ENCODE measurements at regions not wholly inside any gene's neighbourhood (a gene's known extent, or its start where the extent isn't known, plus 50 kb on each side); places are given as distances from the start of the nearest gene placed in this dataset.

DNA sequence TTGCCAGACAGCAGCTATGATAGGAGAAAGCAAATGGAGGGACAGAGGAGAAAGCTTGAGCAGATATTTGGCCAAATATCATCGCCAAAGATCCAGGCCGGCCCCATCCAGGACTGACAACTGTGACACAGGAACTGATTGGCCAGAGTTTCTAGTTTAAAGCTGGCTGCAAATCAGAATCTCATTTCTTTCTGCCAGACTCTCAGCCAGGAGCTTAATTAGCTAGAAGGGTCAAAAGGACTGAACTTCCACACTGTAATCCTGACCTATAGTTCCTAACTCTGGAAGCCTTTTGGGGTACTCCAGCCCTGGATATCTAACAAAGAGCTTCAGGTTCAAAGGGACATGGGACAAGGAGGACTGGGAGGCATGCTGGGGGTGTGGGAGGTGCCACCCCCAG is 106.7 kb upstream of the GNG12 start:
- CTCF ChIA-PET = no interaction called here
- Mint-ChIP-seq H3K9me3 (no peaks in the 10 kb centered on the region), H3K4me3 (no peak overlapping the region), H3K4me1 (no peaks in the 10 kb centered on the region), H3K36me3 (ENCODE audit: low read depth) (no peaks in the 10 kb centered on the region), H3K27me3 (no peaks in the 10 kb centered on the region), H3K27ac (no peak overlapping the region)
- DNase-seq = no peak
- POLR2A ChIA-PET = no interaction called here

DNA sequence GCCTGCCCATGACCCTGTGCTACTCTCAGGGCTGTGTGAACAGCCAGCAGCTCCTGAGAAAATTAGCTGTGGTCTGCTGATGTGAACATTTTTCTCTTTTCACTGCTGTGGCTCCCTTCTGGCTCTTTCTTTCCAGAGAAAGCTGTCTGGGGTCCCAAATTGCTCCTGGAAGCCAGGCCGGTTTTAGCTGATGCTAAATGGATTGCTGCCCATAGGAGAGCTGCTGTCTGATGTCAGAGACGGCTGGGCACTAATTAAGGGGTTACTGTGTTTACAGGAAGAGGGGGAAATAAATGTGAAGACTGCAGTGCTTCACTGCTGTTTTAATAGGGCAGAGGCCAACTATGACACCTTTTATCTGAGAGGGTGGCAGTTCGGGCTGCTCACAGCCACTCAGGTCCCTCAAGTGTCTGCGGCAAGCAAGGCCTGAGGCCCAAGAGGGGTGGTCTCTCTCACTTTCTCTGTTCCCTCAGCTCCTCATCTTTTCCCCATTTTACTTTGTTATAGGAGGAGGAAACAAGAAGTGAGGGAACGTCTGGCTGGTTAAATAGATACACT is 106.0 kb upstream of the GNG12 start:
- H3K27ac Mint-ChIP-seq = no peak overlapping the region
- no peak for DNase-seq
- POLR2A ChIA-PET = no interaction called here
- H3K27me3 Mint-ChIP-seq = no peaks in the 10 kb centered on the region
- no peaks in the 10 kb centered on the region for H3K36me3 Mint-ChIP-seq (ENCODE audit: low read depth)
- H3K4me3 Mint-ChIP-seq = no peak overlapping the region
- H3K4me1 Mint-ChIP-seq = no peaks in the 10 kb centered on the region
- H3K9me3 Mint-ChIP-seq = no peaks in the 10 kb centered on the region
- CTCF ChIA-PET = no interaction called here

DNA sequence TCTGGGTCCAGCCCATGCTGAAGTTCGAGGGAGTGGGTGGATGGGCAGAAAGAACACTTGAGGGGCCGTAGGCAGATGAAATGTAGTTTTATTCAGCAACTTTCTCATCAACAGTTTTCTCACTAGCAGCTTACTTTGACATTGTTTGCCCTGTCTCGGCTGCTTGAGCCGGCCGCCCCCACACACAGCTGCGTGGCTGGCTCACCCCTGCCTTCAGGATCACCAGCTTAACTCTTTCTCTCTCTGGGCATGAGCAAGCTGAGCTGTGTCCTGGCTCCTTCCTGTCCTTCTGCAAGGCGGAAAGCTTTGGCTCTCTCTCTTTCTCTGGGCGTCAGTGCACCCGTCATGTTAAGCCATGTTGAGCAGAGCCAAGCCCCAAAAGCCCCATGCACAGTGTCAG is 104.4 kb upstream of the GNG12 start:
- POLR2A ChIA-PET = no interaction called here
- no peaks in the 10 kb centered on the region for H3K4me1 Mint-ChIP-seq
- H3K36me3 Mint-ChIP-seq (ENCODE audit: low read depth) = no peaks in the 10 kb centered on the region
- no peak for DNase-seq
- CTCF ChIA-PET = no interaction called here
- H3K27me3 Mint-ChIP-seq = no peaks in the 10 kb centered on the region
- H3K9me3 Mint-ChIP-seq = no peaks in the 10 kb centered on the region
- H3K27ac Mint-ChIP-seq = no peak overlapping the region
- no peak overlapping the region for H3K4me3 Mint-ChIP-seq

DNA sequence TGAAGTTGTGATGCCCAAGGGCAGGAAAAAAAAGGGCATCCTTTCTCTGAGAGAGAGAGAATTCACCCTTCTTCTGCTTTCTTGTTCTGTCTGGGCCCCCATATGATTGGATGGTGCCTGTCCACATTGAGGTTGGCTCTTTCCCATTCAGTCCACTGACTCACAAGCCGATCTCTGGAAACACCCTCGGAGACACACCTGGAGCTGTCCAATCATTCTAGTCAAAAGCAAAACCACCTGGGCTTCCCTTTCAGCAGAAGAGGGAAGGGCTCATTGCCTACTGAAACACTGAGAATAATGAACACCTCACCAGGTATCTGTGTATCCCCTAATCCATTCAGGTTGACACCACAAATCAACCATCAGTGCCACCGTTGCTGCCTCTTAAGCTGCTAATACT is 103.7 kb upstream of the GNG12 start:
- H3K27ac Mint-ChIP-seq = no peak overlapping the region
- no peaks in the 10 kb centered on the region for H3K4me1 Mint-ChIP-seq
- CTCF ChIA-PET = no interaction called here
- H3K9me3 Mint-ChIP-seq = no peaks in the 10 kb centered on the region
- H3K27me3 Mint-ChIP-seq = no peaks in the 10 kb centered on the region
- POLR2A ChIA-PET = no interaction called here
- no peaks in the 10 kb centered on the region for H3K36me3 Mint-ChIP-seq (ENCODE audit: low read depth)
- no peak for DNase-seq
- no peak overlapping the region for H3K4me3 Mint-ChIP-seq

DNA sequence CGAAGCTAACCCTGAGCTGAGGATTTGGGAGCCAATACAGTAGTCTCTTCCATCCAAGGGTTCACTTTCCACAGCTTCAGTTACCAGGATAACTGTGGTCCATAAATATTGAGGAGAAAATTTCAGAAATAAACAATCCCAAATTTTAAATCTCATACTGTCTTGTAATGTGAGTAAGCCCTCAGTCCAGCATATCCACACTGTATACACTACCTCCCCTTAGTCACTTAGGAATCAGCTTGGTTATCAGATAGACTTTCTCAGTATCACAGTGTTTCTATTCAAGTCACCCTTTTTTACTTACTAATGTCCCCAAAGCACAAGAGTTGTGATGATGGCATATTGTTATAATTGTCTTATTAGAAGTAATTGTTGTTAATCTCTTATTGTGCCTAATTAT is 102.3 kb upstream of the GNG12 start:
- ChIA-PET CTCF (no interaction called here), POLR2A (no interaction called here)
- Mint-ChIP-seq H3K4me3 (no peak overlapping the region), H3K27ac (no peak overlapping the region), H3K36me3 (ENCODE audit: low read depth) (no peaks in the 10 kb centered on the region), H3K4me1 (no peaks in the 10 kb centered on the region), H3K27me3 (peaks cover 3% of the 10 kb centered on the region), H3K9me3 (no peaks in the 10 kb centered on the region)
- DNase-seq = no peak

DNA sequence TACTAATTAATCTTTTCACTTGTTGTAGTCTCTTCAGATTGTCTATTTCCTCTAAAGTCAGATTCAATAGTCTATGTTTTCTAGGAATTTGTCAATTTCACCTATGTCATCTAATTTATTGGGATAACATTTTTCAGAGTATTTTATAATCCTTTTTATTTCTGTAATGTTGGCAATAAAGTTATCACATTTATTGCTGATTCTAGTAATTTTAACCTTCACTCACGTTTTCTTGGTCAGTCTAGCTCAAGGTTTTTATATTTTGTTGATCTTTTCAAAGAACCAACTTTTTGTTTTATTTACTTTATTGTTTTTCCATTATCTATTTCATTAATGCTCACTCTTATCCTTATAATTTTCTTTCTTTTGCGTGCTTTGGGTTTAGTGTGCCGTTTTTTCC is 97.9 kb upstream of the GNG12 start:
- no peaks in the 10 kb centered on the region for H3K36me3 Mint-ChIP-seq (ENCODE audit: low read depth)
- H3K4me3 Mint-ChIP-seq = no peak overlapping the region
- peaks cover 7% of the 10 kb centered on the region for H3K27me3 Mint-ChIP-seq
- ChIA-PET POLR2A (no interaction called here), CTCF (no interaction called here)
- H3K27ac Mint-ChIP-seq = no peak overlapping the region
- no peaks in the 10 kb centered on the region for H3K4me1 Mint-ChIP-seq
- DNase-seq = no peak
- H3K9me3 Mint-ChIP-seq = no peaks in the 10 kb centered on the region

DNA sequence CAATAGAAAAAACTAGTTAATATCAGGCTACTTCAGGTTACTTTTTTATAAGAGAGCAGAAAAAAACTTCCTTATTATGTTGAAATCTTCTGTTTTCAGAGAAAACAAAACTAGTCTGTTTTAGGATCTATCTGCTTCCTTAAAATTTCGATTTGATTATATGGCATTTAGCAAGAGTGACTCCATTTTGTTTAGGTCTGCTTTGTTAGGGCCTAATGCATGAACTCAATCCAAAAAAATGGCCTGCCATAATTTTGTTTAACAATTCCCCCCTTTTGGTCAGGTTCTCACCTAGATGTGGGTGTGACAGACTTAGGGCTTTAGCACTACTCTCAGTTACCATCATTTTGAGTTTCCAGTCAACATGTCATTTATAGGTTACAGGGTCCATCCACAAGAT is 89.8 kb upstream of the GNG12 start:
- Mint-ChIP-seq H3K4me1 (no peaks in the 10 kb centered on the region), H3K36me3 (ENCODE audit: low read depth) (no peaks in the 10 kb centered on the region), H3K4me3 (no peak overlapping the region), H3K9me3 (no peaks in the 10 kb centered on the region), H3K27ac (no peak overlapping the region), H3K27me3 (peaks cover 2% of the 10 kb centered on the region)
- no peak for DNase-seq
- ChIA-PET CTCF (interaction anchor here (0.6 kb wide), 1 partner anchor 194 kb away, joined by 3 read pairs; no protein-coding TSS in a partner anchor), POLR2A (no interaction called here)

DNA sequence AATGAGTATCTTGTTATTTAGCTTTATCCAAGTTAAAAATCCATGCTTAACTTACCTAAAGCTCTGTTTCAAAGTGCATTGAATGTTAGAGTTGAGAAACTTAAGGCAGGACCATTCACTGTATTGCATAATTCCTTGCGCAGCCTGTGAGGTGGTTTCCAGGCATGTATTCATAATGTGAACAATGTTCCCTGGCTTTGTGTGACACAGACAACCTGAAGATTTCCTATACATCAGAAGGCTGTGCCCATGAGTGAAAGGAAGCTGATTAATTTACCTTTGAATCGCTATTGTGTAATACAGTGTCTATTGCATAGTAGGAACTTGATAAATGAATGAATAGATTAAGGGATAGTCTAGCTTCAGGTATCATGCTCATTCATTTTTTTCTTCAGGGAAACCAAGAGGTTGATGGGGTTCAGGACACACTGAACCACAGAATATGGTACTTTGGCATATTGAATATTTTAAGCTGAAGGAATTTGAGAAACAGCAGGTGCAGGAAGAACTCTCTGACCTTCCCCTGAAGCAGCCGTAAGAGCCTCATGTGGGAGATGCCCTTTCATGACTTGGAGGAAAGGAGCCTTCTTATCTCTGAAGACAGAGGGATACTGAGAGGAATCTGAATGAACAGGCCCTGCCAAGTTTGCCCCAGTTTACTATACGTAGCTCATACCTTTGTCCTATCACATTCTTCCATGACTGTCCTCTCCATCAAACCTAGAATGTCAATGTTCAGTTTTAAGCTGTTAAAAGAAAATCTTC is 88.6 kb upstream of the GNG12 start:
- no peaks in the 10 kb centered on the region for H3K9me3 Mint-ChIP-seq
- no peaks in the 10 kb centered on the region for H3K36me3 Mint-ChIP-seq (ENCODE audit: low read depth)

DNA sequence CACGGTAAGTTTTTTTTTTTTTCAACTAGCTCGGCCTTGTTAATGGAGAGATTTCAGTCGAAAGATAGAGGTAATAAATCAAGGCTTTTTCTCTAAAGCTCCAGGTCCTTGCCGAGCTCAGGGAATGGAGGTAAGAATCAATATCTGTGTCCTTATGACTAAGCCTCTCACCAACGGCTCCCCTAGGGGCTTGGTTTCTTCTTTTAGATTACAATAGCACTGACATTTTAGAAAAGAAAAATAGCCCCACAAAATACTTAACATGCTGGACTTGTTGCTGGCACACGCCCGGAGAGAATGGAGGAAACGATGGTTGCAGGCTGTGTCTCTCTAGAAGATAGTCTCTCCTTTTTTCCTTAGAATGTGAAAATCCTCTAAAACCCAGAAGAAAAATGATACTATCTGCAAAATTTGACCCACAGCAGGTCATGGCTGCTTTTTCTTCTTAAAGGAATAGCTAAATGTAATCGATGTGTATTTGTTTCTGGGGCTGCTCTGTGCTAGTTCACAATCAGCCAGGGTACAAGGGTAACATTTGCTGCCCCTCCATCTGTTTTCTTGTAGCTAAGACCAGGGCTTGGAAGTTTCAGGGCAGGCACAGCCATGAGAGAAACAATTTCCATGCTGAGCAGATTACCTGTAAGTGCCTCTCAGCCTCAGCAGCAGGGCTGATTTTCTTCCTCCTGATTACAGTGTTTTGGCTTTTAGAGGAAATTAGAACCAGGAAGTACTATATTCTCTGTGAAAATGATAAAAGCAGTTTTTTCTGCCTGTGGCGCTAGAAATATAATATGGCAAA is 86.2 kb upstream of the GNG12 start:
- ChIA-PET POLR2A (interaction anchor here (0.6 kb wide), 1 partner anchor 12 kb away, joined by 3 read pairs; no protein-coding TSS in a partner anchor), CTCF (no interaction called here)
- H3K4me1 Mint-ChIP-seq = no peaks in the 10 kb centered on the region
- H3K9me3 Mint-ChIP-seq = no peaks in the 10 kb centered on the region
- H3K27ac Mint-ChIP-seq = no peak overlapping the region
- no peaks in the 10 kb centered on the region for H3K27me3 Mint-ChIP-seq
- DNase-seq = no peak
- H3K36me3 Mint-ChIP-seq (ENCODE audit: low read depth) = no peaks in the 10 kb centered on the region
- H3K4me3 Mint-ChIP-seq = no peak overlapping the region

More for the DNA sequence above, 88.6 kb upstream of the GNG12 start:
- no peak overlapping the region for H3K4me3 Mint-ChIP-seq
- ChIA-PET POLR2A (no interaction called here), CTCF (no interaction called here)
- H3K27ac Mint-ChIP-seq = no peak overlapping the region
- H3K4me1 Mint-ChIP-seq = no peaks in the 10 kb centered on the region
- no peaks in the 10 kb centered on the region for H3K27me3 Mint-ChIP-seq
- no peak for DNase-seq

DNA sequence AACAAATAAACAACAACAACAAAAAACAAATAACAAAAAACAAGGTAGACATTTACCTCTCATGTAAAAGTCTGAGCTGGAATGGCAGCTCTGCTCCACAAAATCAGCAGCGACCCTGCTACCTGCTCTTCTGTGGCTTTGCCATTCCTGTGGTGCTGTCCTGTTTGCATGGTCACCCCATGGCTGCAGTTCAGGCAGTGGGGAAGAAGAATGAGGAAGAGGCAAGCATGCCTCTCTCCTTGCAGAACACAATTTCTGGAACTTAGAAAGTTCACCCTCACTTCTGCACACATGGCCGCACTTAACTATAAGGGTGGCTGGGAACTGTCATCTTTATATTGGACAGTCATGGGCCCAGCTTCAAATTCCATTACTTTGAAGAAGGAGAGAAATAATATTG is 84.8 kb upstream of the GNG12 start:
- ChIA-PET CTCF (no interaction called here), POLR2A (no interaction called here)
- Mint-ChIP-seq H3K36me3 (ENCODE audit: low read depth) (no peaks in the 10 kb centered on the region), H3K4me3 (no peak overlapping the region), H3K9me3 (no peaks in the 10 kb centered on the region), H3K27me3 (no peaks in the 10 kb centered on the region), H3K27ac (no peak overlapping the region), H3K4me1 (no peaks in the 10 kb centered on the region)
- no peak for DNase-seq

DNA sequence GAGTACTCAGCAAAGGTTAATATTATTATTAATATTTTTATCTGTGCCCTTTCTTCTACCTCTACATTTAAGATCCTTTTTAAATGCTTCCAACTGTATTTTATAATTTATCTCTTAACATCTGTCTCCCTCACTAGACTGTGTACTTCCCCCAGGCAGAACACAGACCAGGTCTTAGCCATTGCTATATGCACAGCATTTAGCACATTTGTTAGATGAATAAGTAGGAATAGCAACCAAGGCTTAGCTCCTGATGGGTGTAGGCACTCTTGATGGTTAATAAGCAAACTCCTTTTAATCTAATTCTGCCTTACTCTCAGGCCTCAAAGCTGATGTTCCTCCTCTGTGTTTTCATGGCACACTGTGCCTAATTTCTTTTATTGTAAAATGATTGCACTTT is 83.7 kb upstream of the GNG12 start:
- CTCF ChIA-PET = no interaction called here
- no peak for DNase-seq
- Mint-ChIP-seq H3K27ac (no peak overlapping the region), H3K4me1 (no peaks in the 10 kb centered on the region), H3K27me3 (no peaks in the 10 kb centered on the region), H3K9me3 (no peaks in the 10 kb centered on the region), H3K36me3 (ENCODE audit: low read depth) (no peaks in the 10 kb centered on the region), H3K4me3 (no peak overlapping the region)
- POLR2A ChIA-PET = no interaction called here

DNA sequence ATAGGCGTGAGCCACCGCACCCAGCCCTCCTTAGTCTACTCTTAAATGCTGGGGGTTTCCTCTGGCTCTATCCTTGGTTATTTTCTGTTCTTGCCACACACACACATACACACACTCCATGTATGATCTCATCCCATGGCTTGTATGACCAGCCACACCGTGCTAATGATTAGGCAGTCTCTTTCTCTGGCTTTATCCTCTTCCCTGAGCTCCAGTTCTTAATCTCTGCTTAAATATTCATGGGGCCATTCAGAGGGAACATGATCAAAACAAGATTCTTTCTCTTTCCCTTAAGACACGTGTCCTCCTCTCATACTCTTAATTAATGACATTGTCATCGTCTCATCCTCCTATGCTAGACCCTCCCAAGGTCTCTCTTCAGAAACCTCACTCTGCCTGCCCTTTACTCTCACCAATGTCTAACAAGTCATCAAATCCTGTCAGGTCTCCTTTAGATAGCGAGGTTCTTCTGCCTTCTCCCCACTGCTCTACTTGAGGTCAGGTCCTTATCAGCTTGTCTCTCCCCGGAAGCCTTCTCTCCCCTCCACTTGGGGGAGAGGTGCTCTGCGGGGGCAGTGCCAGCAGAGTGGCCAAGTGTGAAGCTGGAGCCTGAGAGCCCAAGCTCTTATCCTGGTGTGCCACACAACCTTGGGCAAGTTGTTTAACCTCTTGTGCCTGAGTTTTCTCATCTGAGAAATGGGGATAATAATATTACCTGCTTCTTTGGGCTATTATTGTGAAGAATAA is 83.0 kb upstream of the GNG12 start:
- no peaks in the 10 kb centered on the region for H3K4me1 Mint-ChIP-seq
- H3K36me3 Mint-ChIP-seq (ENCODE audit: low read depth) = no peaks in the 10 kb centered on the region
- H3K27me3 Mint-ChIP-seq = no peaks in the 10 kb centered on the region
- POLR2A ChIA-PET = no interaction called here
- no peak overlapping the region for H3K4me3 Mint-ChIP-seq
- H3K9me3 Mint-ChIP-seq = no peaks in the 10 kb centered on the region
- CTCF ChIA-PET = no interaction called here
- no peak overlapping the region for H3K27ac Mint-ChIP-seq
- DNase-seq = no peak

DNA sequence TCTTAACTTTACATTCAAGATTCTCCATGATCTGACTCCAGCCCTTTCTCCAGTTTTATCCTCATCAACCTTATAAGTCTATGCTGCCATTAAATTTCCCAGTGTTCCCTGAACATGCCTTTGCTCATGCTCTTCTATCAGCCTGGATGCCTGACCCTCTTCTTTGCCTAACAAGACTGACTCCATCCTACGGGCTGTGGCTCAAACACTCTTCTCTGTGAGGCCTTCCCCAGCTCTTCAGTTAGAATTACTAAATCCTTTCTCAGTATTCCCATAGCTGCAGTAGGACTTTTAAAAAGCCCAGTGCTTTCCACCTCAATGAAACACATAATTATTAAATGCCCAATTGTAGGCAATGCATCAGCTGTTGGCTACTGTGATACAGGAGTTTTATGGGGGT is 76.5 kb upstream of the GNG12 start:
- H3K9me3 Mint-ChIP-seq = no peaks in the 10 kb centered on the region
- no peaks in the 10 kb centered on the region for H3K4me1 Mint-ChIP-seq
- H3K4me3 Mint-ChIP-seq = no peak overlapping the region
- H3K27ac Mint-ChIP-seq = no peak overlapping the region
- no peaks in the 10 kb centered on the region for H3K36me3 Mint-ChIP-seq (ENCODE audit: low read depth)
- H3K27me3 Mint-ChIP-seq = peaks cover 3% of the 10 kb centered on the region
- POLR2A ChIA-PET = no interaction called here
- DNase-seq = no peak
- CTCF ChIA-PET = no interaction called here

Measured in activated CD4-positive, alpha-beta memory T cell treated with anti-CD3 and anti-CD28 coated beads, Interleukin-2, amount 10 ng/mL, durations not matched to agents 7 days and 5 days (primary cell).